ENCODE measurements at regions not wholly inside any gene's neighbourhood (a gene's known extent, or its start where the extent isn't known, plus 50 kb on each side); places are given as distances from the start of the nearest gene placed in this dataset.
"Not testable (repeated sequence)": the region's sequence is repeated elsewhere in the genome, so short reads cannot be mapped to it uniquely, and the experiment has no call there.

DNA sequence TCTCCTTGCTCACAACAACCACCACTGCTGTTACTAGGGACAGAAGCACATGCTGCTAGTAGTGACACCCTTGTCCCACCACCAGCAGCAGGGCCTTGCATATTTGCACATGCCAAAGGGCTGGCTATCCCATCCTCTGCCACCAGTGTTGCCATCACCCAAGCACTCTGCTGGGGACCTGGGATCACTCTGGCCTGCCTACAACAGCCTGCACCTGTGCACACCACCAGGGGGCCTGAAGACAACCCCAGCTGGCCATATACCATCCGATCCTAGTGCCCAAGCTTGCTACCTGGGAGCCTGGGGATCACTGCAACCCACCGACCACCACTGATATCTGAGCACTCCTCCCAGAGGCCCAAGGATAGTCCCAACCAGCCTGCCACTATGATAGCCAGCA lies 99.9 kb upstream of the FANCL start:
- no peak for DNase-seq

DNA sequence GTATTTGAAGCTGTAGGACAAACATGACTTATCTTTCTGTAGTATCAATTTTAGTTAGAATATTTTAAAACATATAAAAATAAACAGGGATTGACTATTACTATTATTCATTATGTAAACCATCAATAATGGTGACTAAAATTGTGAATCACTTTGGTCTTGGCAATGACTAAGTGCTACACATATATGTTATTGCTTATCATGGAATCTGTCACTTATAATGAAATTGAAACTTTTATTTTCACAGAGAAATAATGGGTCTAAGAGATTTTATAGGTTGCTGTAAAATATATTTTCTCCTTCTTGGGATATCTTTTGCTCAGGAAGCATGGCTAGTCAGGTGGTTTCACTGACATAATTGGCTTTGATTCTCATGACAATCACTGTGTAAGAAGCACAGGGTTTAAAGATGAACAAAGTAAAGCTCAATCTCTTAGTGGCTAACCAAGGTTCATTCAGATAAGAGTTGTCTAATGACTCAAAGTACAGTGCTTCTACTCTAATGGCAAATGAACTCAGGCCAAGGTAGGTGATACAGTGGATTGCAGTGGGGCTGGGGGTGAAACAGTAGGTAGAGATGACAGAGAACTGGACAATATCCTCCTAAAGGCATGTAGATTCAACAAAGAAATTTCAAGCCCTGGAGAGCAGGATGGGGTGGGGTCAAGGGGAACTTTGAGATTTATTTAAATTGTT lies 98.6 kb upstream of the FANCL start:
- DNase-seq, result no peak

DNA sequence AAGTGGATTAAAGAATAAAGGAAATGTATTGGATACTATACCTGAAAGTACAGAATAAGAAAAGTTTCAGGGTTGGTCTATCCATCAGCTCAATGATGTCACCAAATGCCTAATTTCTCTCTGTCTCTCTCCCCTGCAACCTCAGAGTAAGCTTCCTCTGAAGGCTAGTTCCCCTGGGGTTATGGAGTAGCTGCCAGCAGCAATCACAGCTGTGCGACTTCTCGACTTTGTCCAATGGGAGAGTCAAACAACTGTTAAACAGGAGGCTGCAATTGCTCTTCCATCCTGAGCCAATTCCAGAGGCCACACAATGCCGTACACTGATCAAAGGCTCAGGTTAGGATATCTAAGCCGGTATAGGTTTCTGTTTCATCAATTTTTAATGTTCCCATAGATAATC lies 95.3 kb upstream of the FANCL start:
- no peak for DNase-seq

DNA sequence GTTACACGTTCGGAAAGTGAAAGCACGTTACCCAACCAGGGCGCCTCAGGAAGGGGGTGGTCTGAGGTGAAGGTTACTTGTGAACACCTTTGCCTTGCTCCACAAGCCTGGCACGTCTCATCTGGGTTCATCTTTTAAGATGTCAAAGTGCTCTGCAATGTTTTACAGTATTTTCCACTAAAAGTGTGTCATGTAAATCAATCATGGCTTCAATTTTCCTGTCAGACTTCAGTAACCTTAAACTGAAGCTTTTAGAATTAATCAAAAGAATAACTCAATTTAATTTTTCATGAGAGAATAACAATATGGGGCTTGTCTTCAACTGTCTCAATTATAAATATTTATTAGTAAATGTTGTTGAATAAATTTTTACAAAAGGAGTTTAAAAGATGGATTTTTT lies 93.3 kb upstream of the FANCL start:
- DNase-seq, result no peak

DNA sequence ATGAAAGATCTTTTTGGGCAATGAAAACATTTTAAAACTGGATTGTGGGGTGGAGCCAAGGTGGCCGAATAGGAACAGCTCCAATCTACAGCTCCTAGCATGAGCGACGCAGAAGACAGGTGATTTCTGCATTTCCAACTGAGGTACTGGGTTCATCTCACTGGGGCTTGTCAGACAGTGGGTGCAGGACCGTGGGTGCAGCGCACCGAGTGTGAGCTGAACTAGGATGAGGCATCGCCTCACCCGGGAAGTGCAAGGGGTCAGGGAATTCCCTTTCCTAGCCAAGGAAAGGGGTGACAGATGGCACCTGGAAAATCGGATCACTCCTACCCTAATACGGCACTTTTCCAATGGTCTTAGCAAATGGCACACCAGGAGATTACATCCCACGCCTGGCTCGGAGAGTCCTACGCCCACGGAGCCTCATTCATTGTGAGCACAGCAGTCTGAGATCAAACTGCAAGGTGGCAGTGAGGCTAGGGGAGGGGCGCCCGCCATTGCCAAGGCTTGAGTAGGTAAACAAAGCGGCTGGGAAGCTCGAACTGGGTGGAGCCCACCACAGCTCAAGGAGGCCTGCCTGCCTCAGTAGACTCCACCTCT lies 84.3 kb upstream of the FANCL start:
- not testable (repeated sequence) for DNase-seq

DNA sequence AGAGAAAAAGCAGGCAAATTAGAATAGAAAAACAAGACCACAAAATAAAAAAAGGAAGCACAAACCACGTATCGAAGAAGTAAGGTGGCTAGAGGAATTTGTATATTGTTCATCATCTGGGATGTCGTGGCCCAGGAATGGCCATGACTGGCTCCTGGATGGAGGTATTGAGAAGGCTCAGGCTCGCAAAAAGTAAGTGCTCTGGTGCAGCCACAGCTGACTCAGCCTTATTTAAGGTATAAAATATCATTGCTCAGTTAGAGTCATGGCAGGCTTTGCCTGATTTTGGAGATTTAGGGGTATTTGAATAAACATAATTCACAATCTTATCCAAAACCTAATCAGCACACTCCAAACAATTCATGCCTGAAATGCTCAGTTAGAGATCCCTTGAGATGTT lies 78.4 kb upstream of the FANCL start:
- DNase-seq, result no peak

DNA sequence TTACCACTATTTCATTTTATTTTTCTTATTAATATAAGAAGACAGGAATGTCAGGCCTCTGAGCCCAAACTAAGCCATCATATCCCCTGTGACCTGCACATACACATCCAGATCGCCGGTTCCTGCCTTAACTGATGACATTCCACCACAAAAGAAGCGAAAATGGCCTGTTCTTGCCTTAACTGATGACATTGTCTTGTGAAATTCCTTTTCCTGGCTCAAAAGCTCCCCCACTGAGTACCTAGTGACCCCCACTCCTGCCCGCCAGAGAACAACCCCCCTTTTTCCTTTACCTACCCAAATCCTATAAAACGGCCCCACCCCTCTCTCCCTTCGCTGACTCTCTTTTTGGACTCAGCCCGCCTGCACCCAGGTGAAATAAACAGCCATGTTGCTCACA lies 77.8 kb upstream of the FANCL start:
- DNase-seq, result not testable (repeated sequence)

DNA sequence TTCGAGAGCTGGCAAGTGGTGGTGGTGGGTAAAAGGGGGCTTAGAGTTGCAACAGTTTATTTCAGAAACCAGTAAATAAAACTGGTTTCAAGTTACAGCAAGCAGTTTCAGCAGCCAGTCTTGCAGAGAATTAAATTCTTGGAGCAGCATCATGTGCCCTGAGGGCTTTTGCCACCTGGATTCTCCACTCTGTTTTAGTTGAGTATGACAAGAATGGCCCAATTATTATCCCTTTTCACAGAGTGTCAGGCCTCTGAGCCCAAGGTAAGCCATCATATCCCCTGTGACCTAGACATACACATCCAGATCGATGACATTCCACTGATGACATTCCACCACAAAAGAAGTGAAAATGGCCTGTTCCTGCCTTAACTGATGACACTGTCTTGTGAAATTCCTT lies 72.8 kb upstream of the FANCL start:
- DNase-seq, result no peak

DNA sequence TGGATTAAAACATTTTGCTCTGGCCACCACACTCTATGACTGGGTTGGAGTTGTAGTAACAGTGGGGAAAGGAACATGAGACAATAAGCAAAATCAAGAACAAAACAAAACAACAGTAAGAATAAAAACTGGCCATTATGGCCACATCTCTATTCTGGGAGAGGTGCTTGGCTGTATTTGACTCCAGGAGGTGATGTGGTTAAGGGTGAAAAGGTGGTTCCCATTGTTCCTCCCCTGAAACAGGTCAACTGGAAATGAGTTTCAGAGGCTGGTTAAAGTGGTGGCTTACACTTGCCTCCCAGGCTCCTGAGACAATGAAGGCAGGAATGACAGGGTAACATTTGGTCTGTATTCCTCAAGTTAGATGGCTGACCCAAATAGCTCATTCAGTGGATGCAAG lies 67.3 kb upstream of the FANCL start:
- no peak for DNase-seq

DNA sequence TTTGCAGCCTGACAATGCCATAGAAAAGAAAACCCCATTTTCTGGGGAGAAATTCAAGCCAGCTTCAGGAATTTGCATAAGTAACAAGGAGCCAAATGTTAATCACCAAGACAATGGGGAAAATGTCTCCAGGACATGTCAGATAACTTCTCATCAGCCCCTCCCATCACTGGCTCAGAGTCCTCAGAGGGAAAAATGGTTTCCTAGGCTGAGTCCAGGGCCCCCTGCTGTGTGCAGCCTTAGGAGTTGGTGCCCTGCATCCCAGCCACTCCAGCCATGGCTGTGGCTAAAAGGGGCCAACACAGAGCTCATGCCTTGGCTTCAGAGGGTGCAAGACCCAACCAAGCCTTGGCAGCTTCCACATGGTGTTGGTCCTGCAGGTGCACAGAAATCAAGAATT lies 63.7 kb upstream of the FANCL start:
- DNase-seq, result no peak

DNA sequence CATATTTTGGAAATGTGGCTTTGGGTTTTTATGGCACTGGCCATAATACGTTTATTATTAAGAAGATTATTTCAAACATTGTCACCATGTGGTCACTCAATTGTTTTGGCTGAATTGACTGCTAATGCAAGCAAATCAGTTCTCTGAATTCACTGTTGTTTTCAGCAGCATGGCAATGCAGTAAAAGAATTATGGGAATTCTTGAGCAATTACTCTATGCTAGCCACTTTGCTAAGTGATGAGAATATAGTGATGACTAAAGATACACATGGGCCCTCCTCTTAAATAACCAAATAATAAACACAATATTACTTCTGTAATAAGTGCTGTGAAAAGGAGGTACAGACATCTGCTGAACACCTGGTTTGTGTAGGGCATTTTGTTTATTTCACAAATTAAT lies 58.0 kb upstream of the FANCL start:
- no peak for DNase-seq

DNA sequence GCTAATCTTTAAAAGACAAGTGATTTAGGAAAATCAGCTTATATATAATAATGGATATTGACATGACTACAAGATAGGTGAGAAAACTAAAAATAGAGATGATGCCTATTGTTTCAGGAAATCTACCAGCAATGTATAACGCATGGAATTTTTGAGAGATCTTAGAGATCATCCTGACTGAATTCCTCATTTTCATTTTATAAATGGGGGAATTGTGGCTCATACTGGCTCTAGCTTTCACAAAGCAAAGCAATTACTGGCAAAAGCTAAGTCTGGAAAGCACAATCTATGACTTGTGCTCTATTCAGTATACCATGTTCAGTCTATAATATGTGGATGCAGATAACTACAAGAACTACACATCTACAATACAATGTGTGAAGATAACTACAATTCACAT lies 51.9 kb upstream of the FANCL start:
- DNase-seq, result no peak

DNA sequence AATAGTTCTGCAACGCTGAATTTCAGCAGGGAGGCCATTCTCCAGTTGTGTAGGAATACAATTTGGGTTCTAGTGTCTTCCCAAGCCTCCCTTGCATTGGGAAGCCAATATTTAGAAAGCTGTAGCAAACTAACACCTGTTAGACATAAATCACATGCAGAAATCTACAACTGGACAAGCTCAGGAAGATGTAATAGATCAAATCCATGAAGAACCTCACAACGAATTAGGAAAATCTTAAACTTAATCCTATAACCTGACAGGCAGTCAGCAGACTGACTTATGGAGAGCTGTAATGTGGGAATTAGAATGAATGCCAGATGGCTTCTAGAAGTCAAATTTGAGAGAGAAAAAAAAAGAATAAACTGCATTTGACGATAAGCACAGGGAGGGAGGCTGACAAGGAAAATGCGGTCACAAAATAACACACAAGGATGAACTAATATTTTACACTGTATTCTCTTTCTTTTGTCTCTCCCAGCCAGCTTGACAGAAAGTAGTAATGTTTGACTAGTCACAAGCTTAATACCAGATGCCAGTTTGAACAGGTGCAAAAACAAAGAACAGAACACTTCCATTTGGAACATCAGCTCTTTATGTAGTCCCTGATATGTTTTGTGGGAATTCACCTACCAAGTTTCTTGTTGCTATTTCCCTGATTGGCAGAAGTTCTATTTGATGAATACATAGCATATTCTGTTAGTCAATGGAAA lies 50.8 kb upstream of the FANCL start:
- no peak for DNase-seq
